Neural crest cell (in vitro differentiated cells): ENCODE measurements at regions not wholly inside any gene's neighbourhood (a gene's known extent, or its start where the extent isn't known, plus 50 kb on each side); places are given as distances from the start of the nearest gene placed in this dataset.

Source experiments
- DNase-seq: peaks from one replicate; pipeline ENCODE4 v3.0.0; 2021; ENCODE audit warnings: low read depth, mixed read lengths, low spot score
- H3K27ac Mint-ChIP-seq: one replicate; pipeline ENCODE4 v1.8.0; 2021; ENCODE audit warnings: mild to moderate bottlenecking, mixed read lengths; ENCODE audit not compliant: unreplicated experiment
- H3K27me3 Mint-ChIP-seq: 2 replicates; pipeline ENCODE4 v1.8.0; 2021; ENCODE audit warnings: low read depth, mild to moderate bottlenecking, mixed read lengths
- H3K36me3 Mint-ChIP-seq: 2 replicates; pipeline ENCODE4 v1.8.0; 2021; ENCODE audit warnings: low read depth, mild to moderate bottlenecking, mixed read lengths
- H3K4me1 Mint-ChIP-seq: 2 replicates; pipeline ENCODE4 v1.8.0; 2021; ENCODE audit warnings: mixed read lengths
- H3K4me3 Mint-ChIP-seq: one replicate; pipeline ENCODE4 v1.8.0; 2021; ENCODE audit warnings: mild to moderate bottlenecking, mixed read lengths
- H3K9me3 Mint-ChIP-seq: 2 replicates; pipeline ENCODE4 v1.8.0; 2021; ENCODE audit warnings: mixed read lengths
- TF ChIP-seq, protein P1 (sequence below): fragments of 200-600 bp; sonication (generic); conservative IDR thresholded peaks from 2 replicates; pipeline ENCODE4 v1.5.0; 2021; ENCODE audit warnings: antibody characterized with exemption, mild to moderate bottlenecking

DNA sequence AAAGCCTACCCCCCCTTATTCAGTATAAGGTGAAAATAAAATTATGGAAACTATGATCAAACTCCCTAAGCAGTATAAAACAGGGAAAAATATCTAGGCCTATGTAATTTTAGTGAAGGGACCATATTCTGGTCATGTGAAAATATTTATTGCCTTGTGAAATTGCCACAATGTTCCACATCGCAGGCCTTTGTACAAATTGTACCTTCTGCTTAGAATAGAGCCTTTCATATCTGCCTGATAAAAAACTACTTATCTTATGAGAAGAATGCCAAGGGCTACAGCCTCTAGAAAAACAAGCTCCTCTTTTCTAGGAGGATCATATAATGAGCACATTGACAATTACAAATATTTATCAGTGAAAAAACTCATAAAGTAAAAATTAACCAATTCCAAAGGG is 1280.0 kb downstream of the EFNB2 start:
- H3K27ac Mint-ChIP-seq, result no peak overlapping the region
- peaks cover 7% of the 10 kb centered on the region for H3K9me3 Mint-ChIP-seq
- H3K27me3 Mint-ChIP-seq, result no peaks in the 10 kb centered on the region
- no peak overlapping the region for H3K4me3 Mint-ChIP-seq
- TF ChIP-seq, protein P1, sequence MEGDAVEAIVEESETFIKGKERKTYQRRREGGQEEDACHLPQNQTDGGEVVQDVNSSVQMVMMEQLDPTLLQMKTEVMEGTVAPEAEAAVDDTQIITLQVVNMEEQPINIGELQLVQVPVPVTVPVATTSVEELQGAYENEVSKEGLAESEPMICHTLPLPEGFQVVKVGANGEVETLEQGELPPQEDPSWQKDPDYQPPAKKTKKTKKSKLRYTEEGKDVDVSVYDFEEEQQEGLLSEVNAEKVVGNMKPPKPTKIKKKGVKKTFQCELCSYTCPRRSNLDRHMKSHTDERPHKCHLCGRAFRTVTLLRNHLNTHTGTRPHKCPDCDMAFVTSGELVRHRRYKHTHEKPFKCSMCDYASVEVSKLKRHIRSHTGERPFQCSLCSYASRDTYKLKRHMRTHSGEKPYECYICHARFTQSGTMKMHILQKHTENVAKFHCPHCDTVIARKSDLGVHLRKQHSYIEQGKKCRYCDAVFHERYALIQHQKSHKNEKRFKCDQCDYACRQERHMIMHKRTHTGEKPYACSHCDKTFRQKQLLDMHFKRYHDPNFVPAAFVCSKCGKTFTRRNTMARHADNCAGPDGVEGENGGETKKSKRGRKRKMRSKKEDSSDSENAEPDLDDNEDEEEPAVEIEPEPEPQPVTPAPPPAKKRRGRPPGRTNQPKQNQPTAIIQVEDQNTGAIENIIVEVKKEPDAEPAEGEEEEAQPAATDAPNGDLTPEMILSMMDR, result no peak
- DNase-seq, result no peak
- H3K4me1 Mint-ChIP-seq, result peaks cover 20% of the 10 kb centered on the region
- H3K36me3 Mint-ChIP-seq, result peaks cover 3% of the 10 kb centered on the region

DNA sequence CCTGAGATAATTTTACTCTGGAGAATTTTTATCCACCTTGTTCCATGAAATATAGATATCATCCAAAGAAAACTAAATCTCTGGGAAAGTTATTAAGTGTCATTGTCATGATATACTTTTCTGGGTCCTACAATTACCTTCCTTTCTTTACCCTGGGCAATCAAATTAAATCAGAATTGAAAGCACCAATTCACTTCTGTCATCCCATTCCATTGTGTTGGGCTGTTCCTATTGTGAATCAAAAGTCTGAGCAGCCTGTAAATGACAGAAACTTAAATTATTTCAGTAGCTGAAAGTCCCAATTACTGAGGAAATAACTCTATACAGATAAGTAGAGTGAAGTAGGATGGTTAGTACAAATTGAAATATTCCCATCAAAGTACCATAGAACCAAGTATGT is 1284.2 kb downstream of the EFNB2 start:
- H3K27me3 Mint-ChIP-seq, result no peaks in the 10 kb centered on the region
- H3K36me3 Mint-ChIP-seq, result peaks cover 5% of the 10 kb centered on the region
- peaks cover 7% of the 10 kb centered on the region for H3K9me3 Mint-ChIP-seq
- no peak for DNase-seq
- no peak overlapping the region for H3K4me3 Mint-ChIP-seq
- TF ChIP-seq, protein P1, result no peak
- peaks cover 10% of the 10 kb centered on the region for H3K4me1 Mint-ChIP-seq
- no peak overlapping the region for H3K27ac Mint-ChIP-seq

DNA sequence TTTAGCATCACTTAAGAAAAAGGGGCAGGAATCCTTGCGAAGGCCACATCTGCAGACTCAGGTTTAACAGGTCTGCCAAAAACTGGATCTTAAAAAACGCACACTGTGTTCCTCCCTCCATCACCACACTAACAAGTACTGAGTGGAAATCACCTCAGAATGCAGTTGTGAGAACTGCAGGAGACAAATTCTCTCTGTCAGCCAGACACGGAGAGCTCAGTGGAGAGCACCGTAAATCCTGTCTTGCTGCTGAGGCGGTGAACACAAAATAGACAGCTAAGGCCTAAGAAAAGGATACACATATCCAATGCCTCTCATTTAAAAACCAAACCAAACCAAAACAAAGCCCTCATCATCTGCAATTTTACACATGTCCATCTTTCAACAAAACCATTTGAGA is 1287.6 kb downstream of the EFNB2 start:
- Mint-ChIP-seq H3K9me3 (peaks cover 12% of the 10 kb centered on the region), H3K36me3 (peaks cover 5% of the 10 kb centered on the region), H3K27ac (no peak overlapping the region), H3K4me3 (no peak overlapping the region), H3K27me3 (no peaks in the 10 kb centered on the region), H3K4me1 (peaks cover 4% of the 10 kb centered on the region)
- no peak for DNase-seq
- TF ChIP-seq, protein P1, result no peak

GRCh38 chr13:105240371-105240770 is 1295.1 kb downstream of the EFNB2 start:
- Mint-ChIP-seq H3K36me3 (peaks cover 3% of the 10 kb centered on the region), H3K27ac (no peak overlapping the region)

DNA sequence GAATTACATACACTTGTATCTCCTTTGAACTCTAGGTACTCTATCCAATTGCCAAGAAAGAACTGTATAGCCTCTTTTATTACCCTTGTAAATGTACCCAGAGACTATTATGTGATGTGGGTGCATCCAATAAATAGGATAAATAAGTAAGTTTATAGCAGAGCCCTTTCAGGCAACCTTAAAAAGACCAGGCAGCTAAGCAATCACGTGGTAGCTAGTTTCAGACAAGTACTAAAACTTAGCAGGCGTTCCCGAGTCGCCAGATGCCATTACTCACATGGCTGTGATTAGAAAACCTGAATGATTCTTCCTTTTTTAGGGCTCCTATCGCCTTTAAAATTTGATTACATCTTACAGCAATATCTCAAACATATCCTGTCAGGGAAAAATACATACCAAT is 1303.0 kb downstream of the EFNB2 start:
- Mint-ChIP-seq H3K27me3 (no peaks in the 10 kb centered on the region), H3K36me3 (peaks cover 15% of the 10 kb centered on the region), H3K9me3 (peaks cover 11% of the 10 kb centered on the region), H3K4me1 (peaks cover 7% of the 10 kb centered on the region), H3K4me3 (no peak overlapping the region), H3K27ac (no peak overlapping the region)
- TF ChIP-seq, protein P1, result no peak
- no peak for DNase-seq

More at GRCh38 chr13:105240371-105240770, 1295.1 kb downstream of the EFNB2 start:
- no peaks in the 10 kb centered on the region for H3K4me1 Mint-ChIP-seq
- no peak for DNase-seq
- H3K4me3 Mint-ChIP-seq, result no peak overlapping the region
- H3K9me3 Mint-ChIP-seq, result peaks cover 9% of the 10 kb centered on the region
- H3K27me3 Mint-ChIP-seq, result no peaks in the 10 kb centered on the region
- TF ChIP-seq, protein P1, result no peak

- no peak for DNase-seq
- Mint-ChIP-seq H3K4me3 (no peak overlapping the region), H3K4me1 (peaks cover 7% of the 10 kb centered on the region), H3K9me3 (peaks cover 10% of the 10 kb centered on the region), H3K27ac (no peak overlapping the region), H3K36me3 (peaks cover 14% of the 10 kb centered on the region), H3K27me3 (no peaks in the 10 kb centered on the region)
- TF ChIP-seq, protein P1, result no peak
Measured at GRCh38 chr13:105232006-105232405, 1303.5 kb downstream of the EFNB2 start.
